Liver (tissue), 3 donors: ENCODE measurements at regions not wholly inside any gene's neighbourhood (a gene's known extent, or its start where the extent isn't known, plus 50 kb on each side); places are given as distances from the start of the nearest gene placed in this dataset.
A peak's percentile ranks its signal among the peaks of the same experiment; 100 is the strongest.

ENCODE experiments used
- ATF3 ChIP-seq: IDR thresholded peaks from 2 replicates; pipeline ENCODE4 v1.6.1; 2016; ENCODE audit warnings: antibody characterized with exemption
- CTCF ChIP-seq: fragments of 150-350 bp; IDR thresholded peaks from 2 replicates; pipeline ENCODE4 v1.5.1; 2017; ENCODE audit warnings: improper control_type of control experiment, low read depth, low read length; ENCODE audit not compliant: missing input control
- EGR1 ChIP-seq, 2 donors: IDR thresholded peaks; 2 replicates each; pipeline ENCODE4 v1.6.1; 2016 to 2018; ENCODE audit warnings: antibody characterized with exemption in 2 of 2, low read depth in 2 of 2
- FOXA1 ChIP-seq: IDR thresholded peaks from 2 replicates; pipeline ENCODE4 v1.6.1; 2016; ENCODE audit warnings: antibody characterized with exemption
- GABPA ChIP-seq, 2 donors: IDR thresholded peaks in 1 of 2; conservative IDR thresholded peaks in 1 of 2; 2 replicates each; pipeline ENCODE4 v1.6.1; 2016; ENCODE audit warnings: antibody characterized with exemption in 2 of 2, mild to moderate bottlenecking in 1 of 2, moderate library complexity in 1 of 2
- HNF4G ChIP-seq: IDR thresholded peaks from 2 replicates; pipeline ENCODE4 v1.6.1; 2016; ENCODE audit warnings: antibody characterized with exemption
- MAX ChIP-seq: IDR thresholded peaks from 2 replicates; pipeline ENCODE4 v1.6.1; 2016; ENCODE audit warnings: antibody characterized with exemption
- RAD21 ChIP-seq, 2 donors: IDR thresholded peaks; 2 replicates each; pipeline ENCODE4 v1.6.1; 2016; ENCODE audit warnings: antibody characterized with exemption in 2 of 2, mild to moderate bottlenecking in 2 of 2
- REST ChIP-seq: IDR thresholded peaks from 2 replicates; pipeline ENCODE4 v1.6.1; 2016; ENCODE audit warnings: antibody characterized with exemption, mild to moderate bottlenecking
- SP1 ChIP-seq: IDR thresholded peaks from 2 replicates; pipeline ENCODE4 v1.6.1; 2018; ENCODE audit warnings: antibody characterized with exemption, mild to moderate bottlenecking
- TAF1 ChIP-seq: conservative IDR thresholded peaks from 2 replicates; pipeline ENCODE4 v1.6.1; 2016; ENCODE audit warnings: antibody characterized with exemption, mild to moderate bottlenecking
- YY1 ChIP-seq: IDR thresholded peaks from 2 replicates; pipeline ENCODE4 v1.6.1; 2016; ENCODE audit warnings: antibody characterized with exemption, mild to moderate bottlenecking
- ZBTB33 ChIP-seq: IDR thresholded peaks from 2 replicates; pipeline ENCODE4 v1.6.1; 2016; ENCODE audit warnings: antibody characterized with exemption
- donor health status: healthy.
- donor health status: healthy.

GRCh38 chr16:76118344-76118743 is 158.9 kb upstream of the CNTNAP4 start:
- TF ChIP-seq RAD21 (IDR thresholded peaks at IDR 0.05): no peak
- TF ChIP-seq GABPA (IDR thresholded peaks at IDR 0.05 in 1 of 2, conservative IDR thresholded peaks at IDR 0.05 in 1 of 2): no peak
- no peak for TF ChIP-seq CTCF
- TF ChIP-seq EGR1 (IDR thresholded peaks at IDR 0.05; ENCODE audit: low read depth in 2 of 2): no peak
- peak; percentile 73 for TF ChIP-seq REST
- TF ChIP-seq ZBTB33: no peak
- TF ChIP-seq FOXA1: no peak
- TF ChIP-seq ATF3: no peak
- TF ChIP-seq TAF1: no peak
- no peak for TF ChIP-seq YY1
- no peak for TF ChIP-seq SP1
- TF ChIP-seq MAX: no peak
- no peak for TF ChIP-seq HNF4G
